NCI-H82 treated with DMSO at 0.1 percent for 48 hours (cell line): ENCODE measurements at regions not wholly inside any gene's neighbourhood (a gene's known extent, or its start where the extent isn't known, plus 50 kb on each side); places are given as distances from the start of the nearest gene placed in this dataset.

Source experiments
- DNase-seq: peaks from one replicate; lab custom pipeline; 2025; ENCODE audit not compliant: unreplicated experiment; lab: John Stamatoyannopoulos, UW

GRCh38 chr6:156026486-156027247 is 571.0 kb upstream of the NOX3 start:
- DNase-seq, result no peak

- DNase-seq, result no peak
Observed at GRCh38 chr6:156024339-156024738, 568.7 kb upstream of the NOX3 start.

- no peak for DNase-seq
Observed at GRCh38 chr6:156021746-156022396, 566.2 kb upstream of the NOX3 start.

- DNase-seq, result no peak
Observed at GRCh38 chr6:156017838-156018237, 562.2 kb upstream of the NOX3 start.

GRCh38 chr6:156016186-156016976 is 560.7 kb upstream of the NOX3 start:
- no peak for DNase-seq

- DNase-seq, result no peak
Observed at GRCh38 chr6:156013155-156013554, 557.5 kb upstream of the NOX3 start.

- DNase-seq, result no peak
Observed at GRCh38 chr6:156009656-156010055, 554.0 kb upstream of the NOX3 start.

GRCh38 chr6:156004796-156005195 is 549.2 kb upstream of the NOX3 start:
- no peak for DNase-seq

- DNase-seq, result no peak
Observed at GRCh38 chr6:155996151-155996550, 540.5 kb upstream of the NOX3 start.

- DNase-seq, result no peak
Observed at GRCh38 chr6:155995281-155995680, 539.6 kb upstream of the NOX3 start.

GRCh38 chr6:155994086-155994485 is 538.4 kb upstream of the NOX3 start:
- no peak for DNase-seq

GRCh38 chr6:155993240-155993639 is 537.6 kb upstream of the NOX3 start:
- no peak for DNase-seq

GRCh38 chr6:155985660-155986138 is 530.1 kb upstream of the NOX3 start:
- no peak for DNase-seq

- DNase-seq, result no peak
Observed at GRCh38 chr6:155980768-155981079, 525.1 kb upstream of the NOX3 start.

GRCh38 chr6:155980014-155980767 is 524.6 kb upstream of the NOX3 start:
- DNase-seq, result no peak

GRCh38 chr6:155975506-155975905 is 519.9 kb upstream of the NOX3 start:
- no peak for DNase-seq

- no peak for DNase-seq
Observed at GRCh38 chr6:155974811-155975323, 519.2 kb upstream of the NOX3 start.

- DNase-seq, result no peak
Observed at GRCh38 chr6:155974359-155974758, 518.7 kb upstream of the NOX3 start.

- no peak for DNase-seq
Observed at GRCh38 chr6:155970876-155971708, 515.5 kb upstream of the NOX3 start.

GRCh38 chr6:155970472-155970871 is 514.8 kb upstream of the NOX3 start:
- no peak for DNase-seq
